ENCODE measurements at regions not wholly inside any gene's neighbourhood (a gene's known extent, or its start where the extent isn't known, plus 50 kb on each side); places are given as distances from the start of the nearest gene placed in this dataset.

- no TSS peak for BruUV-seq (replicated peaks)
- Histone ChIP-seq H3K4me2 (ENCODE audit: low read length) (no peak overlapping the region), H3K9me3 (ENCODE audit: low read length) (no peaks in the 10 kb centered on the region), H3K4me3 (ENCODE audit: low read depth, low read length, poor library complexity, severe bottlenecking) (no peak overlapping the region), H3K4me1 (ENCODE audit: insufficient read depth, low read length, poor library complexity, severe bottlenecking) (no peaks in the 10 kb centered on the region), H4K20me1 (ENCODE audit: insufficient read depth, low read length) (no peaks in the 10 kb centered on the region), H3K79me2 (ENCODE audit: insufficient read depth, low read depth, low read length) (no peaks in the 10 kb centered on the region), H3K36me3 (ENCODE audit: insufficient read depth, low read length) (no peaks in the 10 kb centered on the region), H3K9me2 (ENCODE audit: insufficient read depth, low read length) (no peaks in the 10 kb centered on the region), H3K27ac (ENCODE audit: low read depth, low read length, poor library complexity, severe bottlenecking) (no peak overlapping the region), H2AFZ (ENCODE audit: low read length) (no peak overlapping the region)
- intact Hi-C loops (cut with micrococcal nuclease; ENCODE audit: unreplicated experiment), result no loop called here
- ChIA-PET CTCF (ENCODE audit: unreplicated experiment) (no interaction called here), POLR2A (interaction anchor here (0.6 to 1.9 kb wide), 5 partner anchors 14 to 1827 kb away, joined by 4 to 6 read pairs (median 5); partner anchors contain the start of gene SS18L2)
- DNase-seq (ENCODE audit: low spot score), result no peak
- TF ChIP-seq EZH2phosphoT487 (IDR thresholded peaks at IDR 0.05; ENCODE audit: borderline replicate concordance, low read depth, low read length) (no peak), CTCF (conservative IDR thresholded peaks at IDR 0.05; ENCODE audit: low read length) (no peak)
These were observed 239.0 kb downstream of the ZNF621 start for GRCh38 chr3:40763807-40764206.

GRCh38 chr3:40764747-40765146, 240.0 kb downstream of the ZNF621 start:
- intact Hi-C loops (cut with micrococcal nuclease; ENCODE audit: unreplicated experiment), result no loop called here
- no peak overlapping the region for H3K4me2 ChIP-seq (ENCODE audit: low read length)
- POLR2A ChIA-PET, result interaction anchor here (0.6 to 1.9 kb wide), 5 partner anchors 15 to 1826 kb away, joined by 3 to 6 read pairs (median 5); partner anchors contain the start of gene SS18L2
- H3K9me2 ChIP-seq (ENCODE audit: insufficient read depth, low read length), result no peaks in the 10 kb centered on the region
- H4K20me1 ChIP-seq (ENCODE audit: insufficient read depth, low read length), result no peaks in the 10 kb centered on the region
- no peaks in the 10 kb centered on the region for H3K9me3 ChIP-seq (ENCODE audit: low read length)
- CTCF ChIA-PET (ENCODE audit: unreplicated experiment), result no interaction called here
- H3K4me1 ChIP-seq (ENCODE audit: insufficient read depth, low read length, poor library complexity, severe bottlenecking), result no peaks in the 10 kb centered on the region
- H3K4me3 ChIP-seq (ENCODE audit: low read depth, low read length, poor library complexity, severe bottlenecking), result no peak overlapping the region
- H3K36me3 ChIP-seq (ENCODE audit: insufficient read depth, low read length), result no peaks in the 10 kb centered on the region
- no peak overlapping the region for H2AFZ ChIP-seq (ENCODE audit: low read length)
- no peaks in the 10 kb centered on the region for H3K79me2 ChIP-seq (ENCODE audit: insufficient read depth, low read depth, low read length)
- DNase-seq (ENCODE audit: low spot score), result no peak
- BruUV-seq (replicated peaks), result no TSS peak
- TF ChIP-seq EZH2phosphoT487 (IDR thresholded peaks at IDR 0.05; ENCODE audit: borderline replicate concordance, low read depth, low read length), result no peak
- TF ChIP-seq CTCF (conservative IDR thresholded peaks at IDR 0.05; ENCODE audit: low read length), result no peak
- no peak overlapping the region for H3K27ac ChIP-seq (ENCODE audit: low read depth, low read length, poor library complexity, severe bottlenecking)

GRCh38 chr3:40765884-40766283, 241.1 kb downstream of the ZNF621 start:
- BruUV-seq (replicated peaks), result no TSS peak
- Histone ChIP-seq H3K9me2 (ENCODE audit: insufficient read depth, low read length) (no peaks in the 10 kb centered on the region), H3K27ac (ENCODE audit: low read depth, low read length, poor library complexity, severe bottlenecking) (no peak overlapping the region), H2AFZ (ENCODE audit: low read length) (no peak overlapping the region), H3K4me1 (ENCODE audit: insufficient read depth, low read length, poor library complexity, severe bottlenecking) (no peaks in the 10 kb centered on the region), H4K20me1 (ENCODE audit: insufficient read depth, low read length) (no peaks in the 10 kb centered on the region), H3K9me3 (ENCODE audit: low read length) (no peaks in the 10 kb centered on the region), H3K36me3 (ENCODE audit: insufficient read depth, low read length) (no peaks in the 10 kb centered on the region), H3K4me2 (ENCODE audit: low read length) (no peak overlapping the region), H3K79me2 (ENCODE audit: insufficient read depth, low read depth, low read length) (no peaks in the 10 kb centered on the region), H3K4me3 (ENCODE audit: low read depth, low read length, poor library complexity, severe bottlenecking) (no peak overlapping the region)
- CTCF ChIA-PET (ENCODE audit: unreplicated experiment), result no interaction called here
- DNase-seq (ENCODE audit: low spot score), result no peak
- intact Hi-C loops (cut with micrococcal nuclease; ENCODE audit: unreplicated experiment), result no loop called here
- TF ChIP-seq CTCF (conservative IDR thresholded peaks at IDR 0.05; ENCODE audit: low read length) (no peak), EZH2phosphoT487 (IDR thresholded peaks at IDR 0.05; ENCODE audit: borderline replicate concordance, low read depth, low read length) (no peak)
- POLR2A ChIA-PET, result no interaction called here

All from OCI-LY7 (cell line).